Liver (tissue), 8 donors: ENCODE measurements at regions not wholly inside any gene's neighbourhood (a gene's known extent, or its start where the extent isn't known, plus 50 kb on each side); places are given as distances from the start of the nearest gene placed in this dataset.

Experiments used
- DNase-seq: peaks from one replicate; pipeline ENCODE4 v3.0.0-alpha.2; 2017; ENCODE audit warnings: low spot score
- H3K27ac ChIP-seq, 2 donors: one replicate each; pipeline ENCODE4 v1.7.0; 2013; ENCODE audit warnings: inconsistent platforms in 2 of 2, low read length in 2 of 2, control low read depth in 1 of 2, low read depth in 1 of 2, mild to moderate bottlenecking in 1 of 2
- H3K27me3 ChIP-seq, 4 donors: one replicate each; pipeline versions ENCODE4 v1.6.1 to v1.7.0; 2013; ENCODE audit warnings: low read length in 3 of 4, inconsistent platforms in 1 of 4, mild to moderate bottlenecking in 1 of 4, moderate library complexity in 1 of 4; ENCODE audit not compliant: control insufficient read depth in 4 of 4, insufficient read depth in 4 of 4
- H3K36me3 ChIP-seq, 4 donors: one replicate each; pipeline versions ENCODE4 v1.6.1 to v1.7.0; 2013; ENCODE audit warnings: low read length in 3 of 4, mild to moderate bottlenecking in 3 of 4, low read depth in 1 of 4, moderate library complexity in 1 of 4; ENCODE audit not compliant: control insufficient read depth in 4 of 4, insufficient read depth in 3 of 4
- H3K4me1 ChIP-seq, 4 donors: one replicate each; pipeline versions ENCODE4 v1.6.1 to v1.7.0; 2013; ENCODE audit warnings: low read length in 3 of 4, mild to moderate bottlenecking in 3 of 4, moderate library complexity in 1 of 4; ENCODE audit not compliant: control insufficient read depth in 4 of 4, insufficient read depth in 4 of 4
- H3K4me3 ChIP-seq, 3 donors: one replicate each; pipeline versions ENCODE4 v1.6.1 to v1.7.0; 2013; ENCODE audit warnings: low read length in 3 of 3, control low read depth in 1 of 3, low read depth in 1 of 3, mild to moderate bottlenecking in 1 of 3
- H3K9ac ChIP-seq, 2 donors: one replicate each; pipeline ENCODE4 v1.7.0; 2013; ENCODE audit warnings: low read length in 2 of 2, mild to moderate bottlenecking in 2 of 2, moderate library complexity in 2 of 2, control low read depth in 1 of 2, low read depth in 1 of 2
- H3K9me3 ChIP-seq, 4 donors: one replicate each; pipeline versions ENCODE4 v1.6.1 to v1.7.0; 2013; ENCODE audit warnings: low read length in 3 of 4; ENCODE audit not compliant: control insufficient read depth in 4 of 4
- ATF3 ChIP-seq: IDR thresholded peaks from 2 replicates; pipeline ENCODE4 v1.6.1; 2016; ENCODE audit warnings: antibody characterized with exemption
- CTCF ChIP-seq: fragments of 150-350 bp; IDR thresholded peaks from 2 replicates; pipeline ENCODE4 v1.5.1; 2017; ENCODE audit warnings: improper control_type of control experiment, low read depth, low read length; ENCODE audit not compliant: missing input control
- EGR1 ChIP-seq, 2 donors: IDR thresholded peaks; 2 replicates each; pipeline ENCODE4 v1.6.1; 2016 to 2018; ENCODE audit warnings: antibody characterized with exemption in 2 of 2, low read depth in 2 of 2
- FOXA1 ChIP-seq: IDR thresholded peaks from 2 replicates; pipeline ENCODE4 v1.6.1; 2016; ENCODE audit warnings: antibody characterized with exemption
- FOXA2 ChIP-seq: IDR thresholded peaks from 2 replicates; pipeline ENCODE4 v1.6.1; 2016; ENCODE audit warnings: antibody characterized with exemption
- GABPA ChIP-seq, 2 donors: IDR thresholded peaks in 1 of 2; conservative IDR thresholded peaks in 1 of 2; 2 replicates each; pipeline ENCODE4 v1.6.1; 2016; ENCODE audit warnings: antibody characterized with exemption in 2 of 2, mild to moderate bottlenecking in 1 of 2, moderate library complexity in 1 of 2
- HNF4A ChIP-seq, 2 donors: conservative IDR thresholded peaks; 2 replicates each; pipeline ENCODE4 v1.6.1; 2016; ENCODE audit warnings: antibody characterized with exemption in 2 of 2, mild to moderate bottlenecking in 2 of 2
- HNF4G ChIP-seq: IDR thresholded peaks from 2 replicates; pipeline ENCODE4 v1.6.1; 2016; ENCODE audit warnings: antibody characterized with exemption
- JUND ChIP-seq, 2 donors: IDR thresholded peaks; 2 replicates each; pipeline ENCODE4 v1.6.1; 2016; ENCODE audit warnings: antibody characterized with exemption in 2 of 2
- MAX ChIP-seq: IDR thresholded peaks from 2 replicates; pipeline ENCODE4 v1.6.1; 2016; ENCODE audit warnings: antibody characterized with exemption
- NR2F2 ChIP-seq: IDR thresholded peaks from 2 replicates; pipeline ENCODE4 v1.6.1; 2016; ENCODE audit warnings: antibody characterized with exemption
- RAD21 ChIP-seq, 2 donors: IDR thresholded peaks; 2 replicates each; pipeline ENCODE4 v1.6.1; 2016; ENCODE audit warnings: antibody characterized with exemption in 2 of 2, mild to moderate bottlenecking in 2 of 2
- REST ChIP-seq: IDR thresholded peaks from 2 replicates; pipeline ENCODE4 v1.6.1; 2016; ENCODE audit warnings: antibody characterized with exemption, mild to moderate bottlenecking
- RXRA ChIP-seq, 2 donors: IDR thresholded peaks; 2 replicates each; pipeline ENCODE4 v1.6.1; 2017 to 2018; ENCODE audit warnings: antibody characterized with exemption in 2 of 2, mild to moderate bottlenecking in 1 of 2
- SP1 ChIP-seq: IDR thresholded peaks from 2 replicates; pipeline ENCODE4 v1.6.1; 2018; ENCODE audit warnings: antibody characterized with exemption, mild to moderate bottlenecking
- TAF1 ChIP-seq: conservative IDR thresholded peaks from 2 replicates; pipeline ENCODE4 v1.6.1; 2016; ENCODE audit warnings: antibody characterized with exemption, mild to moderate bottlenecking
- YY1 ChIP-seq: IDR thresholded peaks from 2 replicates; pipeline ENCODE4 v1.6.1; 2016; ENCODE audit warnings: antibody characterized with exemption, mild to moderate bottlenecking
- ZBTB33 ChIP-seq: IDR thresholded peaks from 2 replicates; pipeline ENCODE4 v1.6.1; 2016; ENCODE audit warnings: antibody characterized with exemption
- WGBS: extraction: QIAGEN DNeasy Blood & Tissue Kit; methylation state at CpG from one replicate; pipeline ENCODE4 v1.1.7; 2013; 5-methylcytosine and 5-hydroxymethylcytosine counted together
- donor health status: healthy.
- donor health status: healthy.
- donor health status: healthy.
- donor health status: healthy.
- donor health status: healthy.

GRCh38 chr7:25711940-25712339 is 440.1 kb upstream of the NFE2L3 start:
- Histone ChIP-seq H3K27ac (no peak overlapping the region), H3K27me3 (no peaks in the 10 kb centered on the region), H3K9ac (no peak overlapping the region), H3K4me1 (no peaks in the 10 kb centered on the region), H3K9me3 (peaks cover 0 to 1% (median 0%) of the 10 kb centered on the region in 4 donors), H3K4me3 (no peak overlapping the region), H3K36me3 (no peaks in the 10 kb centered on the region)
- 93% methylated on average over 1 of the region's 1 CpG for WGBS
- no peak for DNase-seq
- TF ChIP-seq HNF4A (conservative IDR thresholded peaks at IDR 0.05) (no peak), CTCF (no peak), REST (no peak), YY1 (no peak), SP1 (no peak), MAX (no peak), FOXA2 (no peak)

- H3K27ac ChIP-seq: no peak overlapping the region
- no peak for TF ChIP-seq GABPA (IDR thresholded peaks at IDR 0.05 in 1 of 2, conservative IDR thresholded peaks at IDR 0.05 in 1 of 2)
- no peak for TF ChIP-seq MAX
- no peak for TF ChIP-seq NR2F2
- TF ChIP-seq RXRA (IDR thresholded peaks at IDR 0.05): no peak
- TF ChIP-seq CTCF: no peak
- no peak for TF ChIP-seq JUND (IDR thresholded peaks at IDR 0.05)
- no peak for TF ChIP-seq TAF1
- no peak for TF ChIP-seq YY1
- no peak for TF ChIP-seq EGR1 (IDR thresholded peaks at IDR 0.05; ENCODE audit: low read depth in 2 of 2)
- TF ChIP-seq SP1: no peak
- TF ChIP-seq REST: no peak
- no peak for TF ChIP-seq HNF4A (conservative IDR thresholded peaks at IDR 0.05)
- TF ChIP-seq FOXA2: no peak
- TF ChIP-seq FOXA1: no peak
- TF ChIP-seq RAD21 (IDR thresholded peaks at IDR 0.05): no peak
- no peak for TF ChIP-seq ZBTB33
- TF ChIP-seq ATF3: no peak
- no peak for TF ChIP-seq HNF4G
- H3K36me3 ChIP-seq: no peaks in the 10 kb centered on the region
- H3K9ac ChIP-seq: no peak overlapping the region
- DNase-seq: no peak
- 68% methylated on average over 1 of the region's 1 CpG for WGBS
- H3K4me1 ChIP-seq: no peaks in the 10 kb centered on the region
- no peak overlapping the region for H3K4me3 ChIP-seq
- H3K27me3 ChIP-seq: no peaks in the 10 kb centered on the region
- no peaks in the 10 kb centered on the region for H3K9me3 ChIP-seq
Measured at GRCh38 chr7:25712500-25712899, 439.5 kb upstream of the NFE2L3 start.
